ENCODE measurements at regions not wholly inside any gene's neighbourhood (a gene's known extent, or its start where the extent isn't known, plus 50 kb on each side); places are given as distances from the start of the nearest gene placed in this dataset.

- H3K4me3 ChIP-seq (ENCODE audit: low read depth, low read length) = no peak overlapping the region
- no peak for TF ChIP-seq CTCF (IDR thresholded peaks at IDR 0.05; ENCODE audit: borderline replicate concordance, insufficient read depth, low read depth, low read length)
Measured at GRCh38 chr20:4571759-4572531, 114.3 kb upstream of the PRNP start.

GRCh38 chr20:4569865-4570264 is 116.4 kb upstream of the PRNP start:
- H3K4me3 ChIP-seq (ENCODE audit: low read depth, low read length) = no peak overlapping the region
- no peak for TF ChIP-seq CTCF (IDR thresholded peaks at IDR 0.05; ENCODE audit: borderline replicate concordance, insufficient read depth, low read depth, low read length)

- TF ChIP-seq CTCF (IDR thresholded peaks at IDR 0.05; ENCODE audit: borderline replicate concordance, insufficient read depth, low read depth, low read length) = peak; percentile 50; the same call in 1 of the 2 replicates
- no peak overlapping the region for H3K4me3 ChIP-seq (ENCODE audit: low read depth, low read length)
Measured at GRCh38 chr20:4569092-4569491, 117.2 kb upstream of the PRNP start.

- H3K4me3 ChIP-seq (ENCODE audit: low read depth, low read length) = no peak overlapping the region
- no peak for TF ChIP-seq CTCF (IDR thresholded peaks at IDR 0.05; ENCODE audit: borderline replicate concordance, insufficient read depth, low read depth, low read length)
Measured at GRCh38 chr20:4568361-4568959, 117.8 kb upstream of the PRNP start.

- no peak overlapping the region for H3K4me3 ChIP-seq (ENCODE audit: low read depth, low read length)
- no peak for TF ChIP-seq CTCF (IDR thresholded peaks at IDR 0.05; ENCODE audit: borderline replicate concordance, insufficient read depth, low read depth, low read length)
Measured at GRCh38 chr20:4567170-4567569, 119.1 kb upstream of the PRNP start.

- H3K4me3 ChIP-seq (ENCODE audit: low read depth, low read length) = no peak overlapping the region
- no peak for TF ChIP-seq CTCF (IDR thresholded peaks at IDR 0.05; ENCODE audit: borderline replicate concordance, insufficient read depth, low read depth, low read length)
Measured at GRCh38 chr20:4563534-4563933, 122.7 kb upstream of the PRNP start.

- TF ChIP-seq CTCF (IDR thresholded peaks at IDR 0.05; ENCODE audit: borderline replicate concordance, insufficient read depth, low read depth, low read length) = no peak
- H3K4me3 ChIP-seq (ENCODE audit: low read depth, low read length) = no peak overlapping the region
Measured at GRCh38 chr20:4563031-4563430, 123.2 kb upstream of the PRNP start.
